OCI-LY7 (cell line): ENCODE measurements at regions not wholly inside any gene's neighbourhood (a gene's known extent, or its start where the extent isn't known, plus 50 kb on each side); places are given as distances from the start of the nearest gene placed in this dataset.

Source experiments
- BruUV-seq: library from RNA; stranded (reverse); fragments of 400-500 nt; replicated peaks from 2 replicates; lab custom pipeline; 2021; lab: Mats Ljungman, UMichigan
- CTCF ChIA-PET: fragments of 300-600 bp; sonication (Branson Sonifier 250); formaldehyde crosslinking; loops from one replicate; lab custom pipeline; 2022; ENCODE audit warnings: antibody characterized with exemption; ENCODE audit not compliant: unreplicated experiment; lab: Charles Lee
- POLR2A ChIA-PET: fragments of 300-600 bp; sonication (Branson Sonifier 250); formaldehyde crosslinking; loops from one replicate; lab custom pipeline; 2022; ENCODE audit warnings: antibody characterized with exemption; lab: Charles Lee
- DNase-seq: peaks from one replicate; pipeline ENCODE4 v3.0.0-alpha.2; 2015; ENCODE audit warnings: low spot score
- H2AFZ ChIP-seq: fragments of 200-600 bp; sonication (generic), shearing (Covaris generic); 2 replicates; pipeline ENCODE4 v1.6.1; 2014; ENCODE audit warnings: mild to moderate bottlenecking, antibody characterized with exemption, low read length, moderate library complexity
- H3K27ac ChIP-seq: fragments of 200-600 bp; sonication (generic); 2 replicates; pipeline ENCODE4 v1.5.1; 2014; ENCODE audit warnings: mixed run types, low read depth, mild to moderate bottlenecking, moderate library complexity, low read length, inconsistent platforms; ENCODE audit not compliant: poor library complexity, severe bottlenecking
- H3K36me3 ChIP-seq: fragments of 200-600 bp; sonication (generic); 2 replicates; pipeline ENCODE4 v1.6.1; 2014; ENCODE audit warnings: mild to moderate bottlenecking, antibody characterized with exemption, low read length, moderate library complexity, mixed read lengths; ENCODE audit not compliant: insufficient read depth
- H3K4me1 ChIP-seq: fragments of 200-600 bp; sonication (generic); 2 replicates; pipeline ENCODE4 v1.5.1; 2014; ENCODE audit warnings: mild to moderate bottlenecking, low read length; ENCODE audit not compliant: insufficient read depth, poor library complexity, severe bottlenecking
- H3K4me2 ChIP-seq: fragments of 200-600 bp; sonication (generic); 2 replicates; pipeline ENCODE4 v1.6.1; 2014; ENCODE audit warnings: mild to moderate bottlenecking, low read length
- H3K4me3 ChIP-seq: fragments of 200-600 bp; sonication (generic); 2 replicates; pipeline ENCODE4 v1.5.1; 2014; ENCODE audit warnings: mild to moderate bottlenecking, low read depth, low read length; ENCODE audit not compliant: poor library complexity, severe bottlenecking
- H3K79me2 ChIP-seq: fragments of 200-600 bp; sonication (generic); 2 replicates; pipeline ENCODE4 v1.6.1; 2016; ENCODE audit warnings: low read depth, mild to moderate bottlenecking, low read length, moderate library complexity, mixed read lengths; ENCODE audit not compliant: insufficient read depth
- H3K9me2 ChIP-seq: fragments of 200-600 bp; sonication (generic); 2 replicates; pipeline ENCODE4 v1.6.1; 2016; ENCODE audit warnings: mild to moderate bottlenecking, low read length, mixed read lengths; ENCODE audit not compliant: insufficient read depth
- H3K9me3 ChIP-seq: fragments of 200-600 bp; sonication (generic); 2 replicates; pipeline ENCODE4 v1.6.1; 2014; ENCODE audit warnings: mild to moderate bottlenecking, mixed run types, low read length, mixed read lengths
- H4K20me1 ChIP-seq: fragments of 200-600 bp; sonication (generic); 2 replicates; pipeline ENCODE4 v1.6.1; 2014; ENCODE audit warnings: mild to moderate bottlenecking, antibody characterized with exemption, low read length, moderate library complexity, mixed read lengths; ENCODE audit not compliant: insufficient read depth
- EZH2phosphoT487 ChIP-seq: fragments of 200-600 bp; sonication (generic); IDR thresholded peaks from 2 replicates; pipeline ENCODE4 v1.6.1; 2018; ENCODE audit warnings: low read depth, borderline replicate concordance, mild to moderate bottlenecking, mixed run types, antibody characterized with exemption, low read length, moderate library complexity, mixed read lengths
- intact Hi-C: fragments of 100-400 bp; cut with micrococcal nuclease; formaldehyde crosslinking; loops from one replicate; pipeline ENCODE4 v1.10.0; 2022; ENCODE audit not compliant: unreplicated experiment
- TF ChIP-seq, protein P1 (sequence below): fragments of 200-600 bp; sonication (generic); conservative IDR thresholded peaks from 2 replicates; pipeline ENCODE4 v1.5.1; 2014; ENCODE audit warnings: mild to moderate bottlenecking, antibody characterized with exemption, low read length, moderate library complexity, mixed read lengths

DNA sequence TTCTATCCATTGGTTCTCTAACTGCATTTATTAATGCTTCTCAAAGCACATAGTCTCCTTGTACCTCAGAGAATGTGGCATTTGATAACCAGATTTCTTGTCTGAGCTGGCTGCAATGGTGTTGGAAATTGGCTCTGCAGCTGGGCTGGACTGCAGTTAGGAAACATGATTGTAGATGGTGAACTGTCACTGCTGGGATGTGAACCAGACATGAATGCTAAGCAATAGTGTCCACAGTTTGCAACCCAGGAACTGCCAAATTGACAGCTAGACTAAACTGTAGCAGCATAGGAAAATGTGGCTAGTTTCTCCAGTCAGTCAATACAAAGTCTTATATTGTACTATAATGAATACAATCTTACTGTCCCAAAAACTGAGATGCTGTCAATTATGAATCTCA is 656.6 kb upstream of the GOLIM4 start:
- Histone ChIP-seq H3K36me3 (no peaks in the 10 kb centered on the region), H3K27ac (no peak overlapping the region), H3K4me3 (no peak overlapping the region), H3K4me1 (no peaks in the 10 kb centered on the region), H3K9me3 (no peaks in the 10 kb centered on the region), H3K4me2 (no peak overlapping the region), H2AFZ (no peak overlapping the region), H3K9me2 (no peaks in the 10 kb centered on the region), H4K20me1 (no peaks in the 10 kb centered on the region), H3K79me2 (no peaks in the 10 kb centered on the region)
- DNase-seq = no peak
- intact Hi-C loops = no loop called here
- POLR2A ChIA-PET = interaction anchor here (0.6 kb wide), 1 partner anchor 458 kb away, joined by 3 read pairs; no protein-coding TSS in a partner anchor
- CTCF ChIA-PET = no interaction called here
- TF ChIP-seq EZH2phosphoT487 = no peak
- TF ChIP-seq, protein P1, sequence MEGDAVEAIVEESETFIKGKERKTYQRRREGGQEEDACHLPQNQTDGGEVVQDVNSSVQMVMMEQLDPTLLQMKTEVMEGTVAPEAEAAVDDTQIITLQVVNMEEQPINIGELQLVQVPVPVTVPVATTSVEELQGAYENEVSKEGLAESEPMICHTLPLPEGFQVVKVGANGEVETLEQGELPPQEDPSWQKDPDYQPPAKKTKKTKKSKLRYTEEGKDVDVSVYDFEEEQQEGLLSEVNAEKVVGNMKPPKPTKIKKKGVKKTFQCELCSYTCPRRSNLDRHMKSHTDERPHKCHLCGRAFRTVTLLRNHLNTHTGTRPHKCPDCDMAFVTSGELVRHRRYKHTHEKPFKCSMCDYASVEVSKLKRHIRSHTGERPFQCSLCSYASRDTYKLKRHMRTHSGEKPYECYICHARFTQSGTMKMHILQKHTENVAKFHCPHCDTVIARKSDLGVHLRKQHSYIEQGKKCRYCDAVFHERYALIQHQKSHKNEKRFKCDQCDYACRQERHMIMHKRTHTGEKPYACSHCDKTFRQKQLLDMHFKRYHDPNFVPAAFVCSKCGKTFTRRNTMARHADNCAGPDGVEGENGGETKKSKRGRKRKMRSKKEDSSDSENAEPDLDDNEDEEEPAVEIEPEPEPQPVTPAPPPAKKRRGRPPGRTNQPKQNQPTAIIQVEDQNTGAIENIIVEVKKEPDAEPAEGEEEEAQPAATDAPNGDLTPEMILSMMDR = no peak
- BruUV-seq = no TSS peak

DNA sequence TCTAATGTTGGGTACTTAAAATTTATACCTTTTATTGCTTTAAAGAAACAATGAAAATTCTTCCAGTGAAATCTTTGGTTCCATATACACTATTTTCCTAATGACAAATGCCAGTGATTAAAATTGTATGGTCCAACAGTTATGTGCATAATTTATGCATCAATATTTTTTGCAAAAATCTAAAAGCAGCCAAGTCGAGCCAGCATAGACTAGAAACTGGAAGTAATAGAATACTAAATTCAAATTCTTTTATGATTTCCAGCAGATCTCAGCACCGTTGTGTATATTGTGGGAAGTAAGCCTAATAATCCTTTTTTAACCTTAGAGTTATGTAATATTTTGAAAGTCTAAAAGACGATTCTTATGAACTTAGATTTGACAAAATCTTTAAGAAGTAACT is 652.0 kb upstream of the GOLIM4 start:
- Histone ChIP-seq H3K9me2 (no peaks in the 10 kb centered on the region), H2AFZ (no peak overlapping the region), H3K9me3 (no peaks in the 10 kb centered on the region), H3K79me2 (no peaks in the 10 kb centered on the region), H3K4me1 (no peaks in the 10 kb centered on the region), H3K4me3 (no peak overlapping the region), H3K36me3 (no peaks in the 10 kb centered on the region), H3K4me2 (no peak overlapping the region), H3K27ac (no peak overlapping the region), H4K20me1 (no peaks in the 10 kb centered on the region)
- no peak for DNase-seq
- intact Hi-C loops = no loop called here
- CTCF ChIA-PET = no interaction called here
- BruUV-seq = no TSS peak
- no peak for TF ChIP-seq EZH2phosphoT487
- TF ChIP-seq, protein P1 = no peak
- POLR2A ChIA-PET = no interaction called here

DNA sequence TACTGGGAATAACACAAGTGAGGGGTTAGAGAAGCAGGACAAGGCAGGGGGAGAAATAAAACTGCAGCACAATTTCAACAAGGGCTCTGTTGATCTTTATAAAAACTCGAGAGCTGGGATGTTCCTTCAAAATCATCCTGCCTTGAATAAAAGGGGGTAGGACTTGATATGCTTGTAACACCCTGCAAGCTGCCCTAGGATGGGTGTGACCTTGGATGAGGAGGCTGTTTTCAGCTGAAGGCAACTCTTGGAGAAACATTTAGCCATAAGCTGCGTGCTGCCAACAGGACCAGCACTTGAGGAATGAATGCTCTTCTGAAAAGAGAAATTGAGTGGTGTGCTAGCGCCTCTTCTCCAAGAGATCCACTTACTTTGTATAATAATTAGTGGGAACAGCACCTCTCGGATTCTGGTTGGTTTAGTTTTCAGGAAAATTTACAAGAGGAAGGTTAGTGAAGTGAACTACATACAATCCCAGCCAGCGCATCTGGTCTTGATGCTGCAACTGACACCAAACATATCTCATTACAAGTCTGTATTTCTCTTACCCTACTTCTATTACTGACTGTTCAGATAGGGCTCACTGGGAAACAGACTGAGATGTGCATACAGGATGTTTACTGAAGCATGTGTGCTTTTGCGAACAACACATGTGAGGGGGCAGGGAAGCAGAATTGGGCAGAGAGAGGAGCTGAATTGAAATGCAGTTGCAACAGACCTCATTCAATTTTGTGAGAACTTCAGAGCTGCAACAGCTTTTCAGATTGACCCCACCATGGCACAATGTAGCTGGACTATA is 643.0 kb upstream of the GOLIM4 start:
- intact Hi-C loops = no loop called here
- no peaks in the 10 kb centered on the region; the same call in 1 of the 2 replicates for H3K9me3 ChIP-seq
- H2AFZ ChIP-seq = no peak overlapping the region
- H3K79me2 ChIP-seq = no peaks in the 10 kb centered on the region
- no TSS peak for BruUV-seq
- H4K20me1 ChIP-seq = no peaks in the 10 kb centered on the region
- DNase-seq = no peak
- ChIA-PET POLR2A (interaction anchor here (1.1 to 1.2 kb wide), 2 partner anchors 10 to 53 kb away, joined by 3 read pairs; no protein-coding TSS in a partner anchor), CTCF (no interaction called here)
- no peak overlapping the region for H3K27ac ChIP-seq
- H3K4me2 ChIP-seq = no peak overlapping the region
- no peaks in the 10 kb centered on the region for H3K9me2 ChIP-seq
- TF ChIP-seq, protein P1 = no peak
- TF ChIP-seq EZH2phosphoT487 = no peak
- no peaks in the 10 kb centered on the region for H3K4me1 ChIP-seq
- no peak overlapping the region for H3K4me3 ChIP-seq
- H3K36me3 ChIP-seq = no peaks in the 10 kb centered on the region
